Progenitor cell of endocrine pancreas (in vitro differentiated cells): ENCODE measurements at regions not wholly inside any gene's neighbourhood (a gene's known extent, or its start where the extent isn't known, plus 50 kb on each side); places are given as distances from the start of the nearest gene placed in this dataset.

ENCODE experiments used
- DNase-seq: peaks from one replicate; pipeline ENCODE4 v3.0.0; 2021; ENCODE audit warnings: low spot score; ENCODE audit not compliant: unreplicated experiment
- H3K27ac Mint-ChIP-seq: 2 replicates; pipeline ENCODE4 v1.8.0; 2021; ENCODE audit warnings: mild to moderate bottlenecking, moderate library complexity, mixed read lengths
- H3K27me3 Mint-ChIP-seq: 2 replicates; pipeline ENCODE4 v1.8.0; 2021; ENCODE audit warnings: mixed read lengths
- H3K36me3 Mint-ChIP-seq: 2 replicates; pipeline ENCODE4 v1.8.0; 2022; ENCODE audit warnings: mixed read lengths; ENCODE audit not compliant: insufficient read depth
- H3K4me1 Mint-ChIP-seq: 2 replicates; pipeline ENCODE4 v1.8.0; 2021; ENCODE audit warnings: low read depth, mixed read lengths
- H3K4me3 Mint-ChIP-seq: 2 replicates; pipeline ENCODE4 v1.8.0; 2021; ENCODE audit warnings: low read depth, mild to moderate bottlenecking, moderate library complexity, mixed read lengths
- H3K9me3 Mint-ChIP-seq: 2 replicates; pipeline ENCODE4 v1.8.0; 2021; ENCODE audit warnings: low read depth, mixed read lengths
- TF ChIP-seq, protein P1 (sequence below): fragments of 200-600 bp; sonication (generic); IDR thresholded peaks from one replicate; pipeline ENCODE4 v1.5.0; 2021; ENCODE audit warnings: antibody characterized with exemption, mild to moderate bottlenecking; ENCODE audit not compliant: unreplicated experiment

GRCh38 chr1:4018466-4019146, 118.5 kb upstream of the C1orf174 start:
- Mint-ChIP-seq H3K9me3 (no peaks in the 10 kb centered on the region), H3K36me3 (no peaks in the 10 kb centered on the region), H3K27me3 (peaks cover 30% of the 10 kb centered on the region), H3K4me3 (no peak overlapping the region), H3K4me1 (no peaks in the 10 kb centered on the region), H3K27ac (no peak overlapping the region)
- TF ChIP-seq, protein P1, sequence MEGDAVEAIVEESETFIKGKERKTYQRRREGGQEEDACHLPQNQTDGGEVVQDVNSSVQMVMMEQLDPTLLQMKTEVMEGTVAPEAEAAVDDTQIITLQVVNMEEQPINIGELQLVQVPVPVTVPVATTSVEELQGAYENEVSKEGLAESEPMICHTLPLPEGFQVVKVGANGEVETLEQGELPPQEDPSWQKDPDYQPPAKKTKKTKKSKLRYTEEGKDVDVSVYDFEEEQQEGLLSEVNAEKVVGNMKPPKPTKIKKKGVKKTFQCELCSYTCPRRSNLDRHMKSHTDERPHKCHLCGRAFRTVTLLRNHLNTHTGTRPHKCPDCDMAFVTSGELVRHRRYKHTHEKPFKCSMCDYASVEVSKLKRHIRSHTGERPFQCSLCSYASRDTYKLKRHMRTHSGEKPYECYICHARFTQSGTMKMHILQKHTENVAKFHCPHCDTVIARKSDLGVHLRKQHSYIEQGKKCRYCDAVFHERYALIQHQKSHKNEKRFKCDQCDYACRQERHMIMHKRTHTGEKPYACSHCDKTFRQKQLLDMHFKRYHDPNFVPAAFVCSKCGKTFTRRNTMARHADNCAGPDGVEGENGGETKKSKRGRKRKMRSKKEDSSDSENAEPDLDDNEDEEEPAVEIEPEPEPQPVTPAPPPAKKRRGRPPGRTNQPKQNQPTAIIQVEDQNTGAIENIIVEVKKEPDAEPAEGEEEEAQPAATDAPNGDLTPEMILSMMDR: no peak
- DNase-seq: no peak

DNA sequence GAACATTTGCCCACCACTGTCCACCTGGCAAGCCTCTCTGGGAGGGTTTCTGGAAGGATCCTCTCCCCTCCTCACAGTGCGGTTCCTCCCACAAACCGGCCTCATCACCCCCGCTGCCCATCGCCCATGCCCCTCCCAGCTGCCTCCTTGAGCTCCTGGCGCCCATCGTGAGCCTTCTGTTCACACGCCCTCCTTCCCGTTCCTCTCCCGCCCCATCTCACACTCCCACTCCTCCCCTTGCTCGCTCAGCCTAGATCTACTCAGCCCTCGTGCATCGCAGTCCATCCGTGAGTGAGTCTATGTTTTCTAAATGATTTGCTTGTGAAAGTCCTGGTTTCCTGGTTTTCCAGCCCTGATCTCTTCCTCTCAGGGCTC, 119.1 kb upstream of the C1orf174 start:
- TF ChIP-seq, protein P1: no peak
- Mint-ChIP-seq H3K27ac (no peak overlapping the region), H3K4me3 (no peak overlapping the region), H3K27me3 (peaks cover 30% of the 10 kb centered on the region), H3K4me1 (no peaks in the 10 kb centered on the region), H3K9me3 (no peaks in the 10 kb centered on the region), H3K36me3 (no peaks in the 10 kb centered on the region)
- no peak for DNase-seq

DNA sequence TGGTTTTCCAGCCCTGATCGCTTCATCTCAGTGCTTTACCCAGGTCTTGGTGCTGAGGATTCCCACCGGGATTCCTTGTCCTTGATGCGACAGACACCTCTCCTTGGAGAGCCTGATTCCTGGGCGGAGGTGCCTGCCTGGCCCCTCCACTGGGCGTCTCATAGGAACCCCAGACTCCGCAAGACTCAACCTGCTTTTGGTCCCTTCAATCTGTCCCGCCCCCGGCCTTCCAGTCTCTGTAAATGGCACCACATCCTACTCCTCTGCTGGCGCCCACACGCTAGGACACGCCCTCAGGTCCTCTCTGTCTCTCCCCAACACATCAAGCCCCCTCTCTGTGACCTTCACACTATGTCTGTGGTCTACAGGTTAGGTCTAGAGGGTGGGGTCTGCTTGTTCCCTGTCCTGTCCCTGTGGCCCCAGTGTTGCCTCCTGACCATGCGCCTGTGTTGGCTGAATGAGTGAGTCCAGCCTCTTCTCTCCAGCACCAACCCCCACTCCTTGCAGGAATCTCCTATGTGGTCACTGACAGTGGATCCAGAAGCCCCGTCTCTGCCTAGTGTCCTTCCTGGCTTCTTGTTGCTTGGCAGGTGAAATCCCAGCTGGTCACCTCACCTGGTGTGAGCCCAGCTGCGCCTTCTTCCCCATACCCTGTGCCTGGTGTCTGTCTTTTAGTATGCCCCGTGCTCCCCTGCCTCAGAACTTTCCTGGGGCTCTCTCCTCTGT, 119.7 kb upstream of the C1orf174 start:
- Mint-ChIP-seq H3K27ac (no peak overlapping the region), H3K4me3 (no peak overlapping the region), H3K36me3 (no peaks in the 10 kb centered on the region), H3K27me3 (peaks cover 35% of the 10 kb centered on the region), H3K4me1 (no peaks in the 10 kb centered on the region), H3K9me3 (no peaks in the 10 kb centered on the region)
- DNase-seq: no peak
- TF ChIP-seq, protein P1: no peak

DNA sequence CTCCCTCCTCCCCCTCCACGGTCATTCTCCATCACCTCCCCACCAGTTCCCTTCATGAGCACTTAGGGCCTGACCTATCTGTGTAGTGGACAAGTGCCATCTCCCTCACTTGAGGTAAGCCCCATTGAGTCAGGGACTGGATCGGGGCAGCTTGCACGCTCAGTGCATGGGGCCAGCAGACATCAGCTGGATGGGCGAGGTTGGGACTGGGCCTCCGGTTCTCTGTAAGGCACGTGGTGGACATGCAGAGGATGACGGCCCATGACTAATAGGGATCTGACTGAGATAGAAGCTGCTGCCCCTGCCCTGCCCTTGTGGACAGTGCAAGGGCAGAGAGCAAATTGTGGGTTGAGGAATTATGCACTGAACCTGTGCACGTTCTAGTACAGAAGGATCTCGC, 120.4 kb upstream of the C1orf174 start:
- H3K9me3 Mint-ChIP-seq: no peaks in the 10 kb centered on the region
- H3K36me3 Mint-ChIP-seq: no peaks in the 10 kb centered on the region
- no peak overlapping the region for H3K4me3 Mint-ChIP-seq
- peaks cover 41% of the 10 kb centered on the region for H3K27me3 Mint-ChIP-seq
- no peak overlapping the region for H3K27ac Mint-ChIP-seq
- no peaks in the 10 kb centered on the region for H3K4me1 Mint-ChIP-seq
- DNase-seq: no peak
- TF ChIP-seq, protein P1: no peak

DNA sequence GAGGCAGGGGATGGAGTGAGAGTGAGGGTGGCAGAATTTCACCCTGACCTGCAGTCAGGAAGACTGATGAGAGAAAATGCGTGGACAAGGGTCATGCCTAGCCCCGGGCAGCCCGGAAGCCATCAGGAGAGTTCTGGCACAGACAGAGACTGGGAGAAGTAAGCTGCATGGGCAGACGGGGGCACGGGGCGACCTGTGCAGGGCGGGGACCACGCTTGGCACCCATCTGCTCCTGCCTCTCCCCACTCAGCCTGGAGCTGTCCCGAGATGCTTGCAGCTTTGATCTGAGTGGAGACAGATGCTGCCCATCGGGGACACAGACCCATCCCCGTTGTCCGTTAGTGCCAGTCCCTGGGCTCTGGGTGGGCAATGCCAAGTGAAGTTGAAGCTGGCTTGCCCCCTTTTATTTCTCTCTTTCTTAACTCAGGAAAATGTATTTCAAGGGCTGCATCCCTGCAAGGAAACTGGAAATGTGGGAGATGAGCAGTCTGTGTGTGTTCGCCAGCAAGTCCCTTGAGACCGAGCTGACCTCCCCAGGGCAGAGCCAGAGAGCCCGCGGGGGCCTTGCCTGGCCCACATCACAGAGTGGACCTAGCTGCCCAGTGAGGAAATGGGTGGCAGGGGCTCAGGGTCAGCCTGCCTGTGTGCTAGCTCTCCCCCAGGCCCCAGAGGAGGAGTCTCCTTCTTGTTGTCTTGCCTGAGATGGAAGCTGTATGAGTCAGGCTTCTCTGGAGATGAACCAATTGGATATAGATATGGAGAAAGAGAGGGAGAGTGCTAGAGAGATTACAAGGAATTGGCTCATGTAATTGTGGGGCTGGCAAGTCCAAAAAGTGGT, 121.3 kb upstream of the C1orf174 start:
- H3K27me3 Mint-ChIP-seq: peaks cover 45% of the 10 kb centered on the region
- no peak for DNase-seq
- TF ChIP-seq, protein P1: no peak
- H3K4me1 Mint-ChIP-seq: no peaks in the 10 kb centered on the region
- H3K4me3 Mint-ChIP-seq: no peak overlapping the region
- H3K36me3 Mint-ChIP-seq: no peaks in the 10 kb centered on the region
- no peaks in the 10 kb centered on the region for H3K9me3 Mint-ChIP-seq
- H3K27ac Mint-ChIP-seq: no peak overlapping the region
